Esophagus mucosa (tissue), 1 donor: ENCODE measurements at regions not wholly inside any gene's neighbourhood (a gene's known extent, or its start where the extent isn't known, plus 50 kb on each side); places are given as distances from the start of the nearest gene placed in this dataset.
"Not testable (repeated sequence)": the region's sequence is repeated elsewhere in the genome, so short reads cannot be mapped to it uniquely, and the experiment has no call there.

Experiments
- ATAC-seq: fragments of 200-7000 bp; cut with Tn5 transposase; one replicate; pipeline ENCODE4 v1.9.1; 2020
- donor health status: DM: yes; HTN: yes; CAD: no.

DNA sequence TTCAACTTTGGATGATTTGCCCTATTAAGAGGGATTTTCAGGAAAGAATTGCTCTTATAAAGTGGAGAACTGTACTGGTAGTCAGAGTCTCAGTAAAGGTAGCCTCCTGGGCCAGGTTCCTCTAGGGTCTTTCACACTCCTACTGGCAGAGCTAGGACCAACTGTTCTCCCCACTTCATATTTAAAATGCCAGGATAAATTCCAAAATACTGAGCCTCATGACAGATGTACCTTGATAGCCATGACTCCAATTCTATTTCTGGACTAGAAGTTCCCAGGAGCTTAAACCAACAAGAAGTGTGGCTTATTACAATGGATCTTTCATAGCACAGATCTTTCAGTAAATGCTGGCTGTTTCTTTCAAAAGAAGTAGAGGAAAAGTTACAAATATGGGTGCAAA lies 126.5 kb downstream of the C12orf75 start:
- ATAC-seq: no peak

- ATAC-seq: no peak
These were observed 129.4 kb downstream of the C12orf75 start for GRCh38 chr12:105459760-105460330.

DNA sequence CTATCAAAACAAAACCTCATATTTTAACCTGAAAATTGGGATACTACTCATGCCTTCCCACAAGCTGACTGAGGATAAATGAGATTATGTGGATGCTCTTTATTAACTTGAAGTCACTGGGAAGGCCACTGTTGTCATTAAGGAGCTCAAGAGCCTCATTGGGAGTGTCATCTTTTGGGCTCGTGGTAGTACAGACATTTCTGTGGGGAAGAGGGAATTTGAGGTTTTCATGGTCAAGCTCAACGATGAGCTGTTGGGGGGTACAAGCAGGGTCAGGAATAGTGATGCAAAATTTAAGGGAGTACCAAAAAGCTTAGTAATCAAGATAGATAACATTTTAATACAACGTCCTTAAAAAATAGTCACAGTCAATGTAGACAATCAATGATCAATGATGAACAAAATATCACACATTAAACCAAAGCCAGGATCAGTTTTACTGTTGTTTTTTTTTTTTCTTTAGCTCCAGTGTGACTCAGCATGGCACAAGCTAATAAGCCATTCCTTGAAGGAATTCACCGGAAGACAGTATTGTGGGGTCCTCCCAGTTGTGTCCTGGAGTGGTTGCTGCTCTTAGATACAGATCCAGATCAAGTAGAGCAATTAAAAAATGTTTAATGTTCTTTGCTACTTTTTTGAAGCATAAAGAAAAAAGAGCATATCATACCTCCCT lies 130.9 kb downstream of the C12orf75 start:
- no peak for ATAC-seq

DNA sequence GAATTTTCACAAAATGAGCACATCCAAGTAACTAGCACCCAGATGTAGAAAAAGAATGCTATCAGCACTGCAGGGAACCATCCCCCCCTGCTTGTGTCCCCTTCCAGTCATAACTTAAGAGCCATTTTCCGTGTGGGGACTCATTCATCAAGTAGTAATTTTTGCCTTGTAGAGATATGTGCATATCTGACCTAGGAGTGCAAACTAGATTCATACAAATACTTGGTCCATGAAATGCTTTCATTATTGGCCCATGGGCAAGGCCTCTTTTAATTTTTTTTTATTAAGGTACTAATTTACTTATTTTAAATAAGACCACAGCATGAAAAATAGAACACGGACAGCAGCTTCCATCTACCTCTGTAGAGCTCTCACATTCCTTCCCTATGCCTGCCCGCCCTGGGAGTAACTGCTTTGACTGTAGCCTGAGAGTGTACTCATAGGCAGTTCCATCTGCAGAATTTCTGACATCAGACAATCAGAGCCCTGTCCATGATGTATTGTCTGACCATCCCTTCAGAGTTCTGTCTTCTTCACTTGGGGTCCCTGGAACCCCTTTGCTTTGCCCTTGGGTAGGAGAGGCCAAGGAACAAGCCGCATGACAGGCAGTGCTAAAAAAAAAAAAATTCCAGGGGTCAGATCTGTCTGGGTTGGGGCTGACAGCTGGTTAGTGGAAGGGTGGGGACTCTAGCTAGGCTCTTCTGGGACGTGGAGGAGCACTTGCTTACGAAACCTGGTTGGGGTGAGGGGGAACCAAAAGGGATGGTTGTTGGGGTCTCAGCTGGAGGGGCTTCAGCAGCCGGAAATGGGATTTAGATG lies 131.7 kb downstream of the C12orf75 start:
- ATAC-seq: no peak

DNA sequence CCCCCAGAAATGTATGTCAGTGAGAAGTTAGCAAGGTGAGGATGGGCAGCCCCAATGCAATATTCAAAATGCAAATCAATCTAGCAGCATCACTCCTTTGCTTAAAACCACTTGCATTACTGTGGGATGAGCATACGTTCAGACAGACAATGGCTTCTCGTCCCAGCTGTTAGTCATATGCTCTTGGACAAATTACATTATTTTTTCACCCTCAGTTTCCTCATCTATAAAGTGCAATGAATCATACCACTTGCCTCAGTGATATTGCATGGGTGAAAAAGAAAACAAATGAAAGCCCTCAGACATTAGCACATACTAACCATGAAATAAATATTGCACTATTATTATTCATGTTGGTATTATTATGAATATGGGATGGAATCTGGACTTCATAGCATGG lies 132.3 kb downstream of the C12orf75 start:
- ATAC-seq: no peak

- no peak for ATAC-seq
These were observed 133.9 kb downstream of the C12orf75 start for GRCh38 chr12:105464406-105464805.

GRCh38 chr12:105466231-105466900 lies 135.9 kb downstream of the C12orf75 start:
- ATAC-seq: no peak

- ATAC-seq: no peak
These were observed 136.6 kb downstream of the C12orf75 start for GRCh38 chr12:105466901-105467598.

DNA sequence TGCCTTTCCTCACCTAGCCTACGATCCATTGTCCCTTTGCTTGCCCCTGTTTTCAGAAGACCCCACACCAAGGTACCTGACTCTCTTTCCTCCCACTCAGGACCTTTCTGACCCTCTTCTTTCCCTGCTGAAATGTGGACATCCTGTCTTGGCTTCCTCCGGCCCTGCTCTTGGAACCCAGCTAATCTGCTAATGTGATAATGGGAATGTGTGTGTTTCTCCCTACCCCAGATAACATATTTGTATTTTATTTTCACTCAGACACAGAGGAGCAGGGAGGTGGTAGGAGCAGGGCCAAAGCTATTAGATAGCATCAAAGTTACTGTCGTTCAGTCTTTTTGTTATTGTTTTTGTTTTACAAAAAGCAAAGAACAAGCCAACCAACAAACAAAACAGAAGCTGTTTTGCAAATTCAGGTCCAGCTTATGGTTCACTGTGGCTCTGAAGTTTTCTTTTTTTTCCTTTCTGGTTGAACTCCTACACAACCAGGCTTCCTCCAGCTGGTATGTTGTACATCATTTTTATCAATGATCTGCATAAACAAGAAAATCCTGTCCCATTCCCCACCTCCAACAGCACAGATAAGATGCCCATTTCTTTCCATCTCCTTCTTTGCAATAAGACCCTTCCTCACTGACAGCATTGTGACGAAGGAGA lies 137.3 kb downstream of the C12orf75 start:
- ATAC-seq: no peak

GRCh38 chr12:105468464-105468863 lies 138.0 kb downstream of the C12orf75 start:
- ATAC-seq: no peak

DNA sequence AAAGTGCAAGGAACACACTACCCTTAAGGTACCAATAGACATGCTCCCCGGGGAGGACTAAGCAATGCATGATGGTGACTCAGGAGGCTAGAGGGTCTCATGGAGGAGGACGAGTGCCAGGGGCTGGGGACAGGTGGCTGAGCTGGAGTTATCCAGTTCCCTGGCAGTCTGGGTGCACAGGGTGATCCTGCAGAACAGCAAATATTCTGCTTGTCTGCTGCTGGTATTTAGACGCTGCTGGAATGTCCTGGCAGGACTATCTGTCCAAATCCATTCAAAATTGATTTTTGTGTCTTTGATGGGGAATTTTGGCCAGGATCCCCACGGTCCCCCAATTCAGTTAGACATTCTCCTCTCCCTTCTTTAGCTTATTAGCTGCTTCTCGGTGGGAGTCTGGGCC lies 138.7 kb downstream of the C12orf75 start:
- ATAC-seq: no peak

GRCh38 chr12:105469701-105470100 lies 139.2 kb downstream of the C12orf75 start:
- ATAC-seq: no peak

DNA sequence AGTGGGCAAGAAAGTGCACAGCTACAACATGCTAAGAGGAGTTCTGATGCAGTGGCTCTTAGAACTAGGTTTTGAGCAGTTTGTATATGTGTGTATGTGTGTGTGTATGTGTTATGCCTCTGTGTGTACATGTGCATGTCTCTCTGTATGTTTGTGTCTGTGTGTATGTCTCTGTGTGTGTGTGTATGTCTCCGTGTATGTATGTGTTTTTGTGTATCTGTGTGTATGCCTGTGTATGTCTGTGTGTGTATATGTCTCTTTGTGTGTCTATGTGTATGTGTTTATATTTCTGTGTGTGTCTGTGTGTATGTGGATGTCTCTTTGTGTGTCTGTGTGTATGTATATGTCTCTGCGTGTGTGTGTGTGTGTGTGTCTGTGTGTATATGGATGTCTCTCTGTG lies 139.6 kb downstream of the C12orf75 start:
- no peak for ATAC-seq

DNA sequence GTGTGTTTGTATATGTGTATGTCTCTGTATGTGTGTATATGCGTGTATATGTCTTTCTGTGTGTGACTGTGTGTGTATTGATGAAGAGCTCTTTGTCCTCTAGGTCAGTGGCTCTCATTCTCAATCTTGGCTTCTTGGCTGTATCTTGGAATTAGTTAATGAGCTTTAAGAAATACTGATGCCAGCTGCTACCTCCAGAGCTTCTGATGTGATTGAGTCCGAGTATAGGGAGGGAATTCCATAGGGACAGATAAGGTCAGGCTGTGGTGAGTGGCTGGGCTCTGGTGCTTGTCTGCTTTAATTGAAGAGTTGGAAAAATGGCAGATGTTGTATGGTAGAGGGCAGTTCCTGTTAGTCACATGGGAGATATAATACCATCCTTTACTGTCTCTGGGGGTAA lies 140.1 kb downstream of the C12orf75 start:
- ATAC-seq: no peak

DNA sequence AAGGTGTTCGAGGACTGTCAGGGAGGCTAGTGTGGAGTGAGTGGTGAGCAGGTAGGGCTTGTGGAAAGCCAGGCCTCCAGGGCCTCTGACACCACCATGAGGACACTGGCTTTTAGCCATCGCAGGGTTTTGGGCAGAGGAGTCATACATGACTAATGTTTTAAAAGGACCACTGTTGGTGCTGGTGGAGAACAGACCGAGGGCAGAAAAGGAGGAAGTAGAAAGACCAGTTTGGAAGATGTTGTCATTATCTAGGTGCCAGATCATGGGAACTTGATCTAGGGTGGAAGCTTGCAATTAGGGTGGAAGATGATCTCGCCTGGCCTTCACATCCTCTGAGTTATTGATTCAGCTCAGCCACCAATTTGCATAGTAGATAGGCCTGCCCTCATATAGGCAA lies 144.2 kb downstream of the C12orf75 start:
- ATAC-seq: peak; percentile 35

- no peak for ATAC-seq
These were observed 146.1 kb downstream of the C12orf75 start for GRCh38 chr12:105476616-105477015.

- no peak for ATAC-seq
These were observed 147.4 kb downstream of the C12orf75 start for GRCh38 chr12:105477873-105478272.

DNA sequence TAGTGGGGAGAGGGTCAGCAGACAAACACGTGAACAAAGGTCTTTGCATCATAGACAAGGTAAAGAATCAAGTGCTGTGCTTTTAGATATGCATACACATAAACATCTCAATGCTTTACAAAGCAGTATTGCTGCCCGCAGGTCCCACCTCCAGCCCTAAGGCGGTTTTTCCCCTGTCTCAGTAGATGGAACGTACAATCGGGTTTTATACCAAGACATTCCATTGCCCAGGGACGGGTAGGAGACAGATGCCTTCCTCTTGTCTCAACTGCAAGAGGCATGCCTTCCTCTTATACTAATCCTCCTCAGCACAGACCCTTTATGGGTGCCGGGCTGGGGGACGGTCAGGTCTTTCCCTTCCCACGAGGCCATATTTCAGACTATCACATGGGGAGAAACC lies 148.3 kb downstream of the C12orf75 start:
- not testable (repeated sequence) for ATAC-seq

DNA sequence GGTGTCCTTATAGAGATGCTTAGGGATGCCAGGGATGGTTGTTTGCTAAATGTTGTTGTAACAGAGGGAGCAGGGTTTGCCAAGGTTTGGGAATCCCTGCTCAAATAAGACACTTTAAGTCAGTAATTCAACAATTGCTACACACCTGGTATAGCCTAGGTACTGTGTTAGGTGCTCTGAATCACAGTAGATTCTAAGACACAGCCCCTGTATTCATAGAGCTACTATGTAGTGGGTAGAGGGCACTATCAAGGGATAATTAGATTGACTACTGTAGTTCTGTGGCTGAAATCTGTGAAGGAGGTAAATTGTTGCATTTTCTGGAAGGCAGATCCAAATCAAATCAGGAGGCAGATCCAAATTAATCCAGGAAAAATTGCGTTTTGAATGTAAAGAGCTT lies 149.2 kb downstream of the C12orf75 start:
- no peak for ATAC-seq

DNA sequence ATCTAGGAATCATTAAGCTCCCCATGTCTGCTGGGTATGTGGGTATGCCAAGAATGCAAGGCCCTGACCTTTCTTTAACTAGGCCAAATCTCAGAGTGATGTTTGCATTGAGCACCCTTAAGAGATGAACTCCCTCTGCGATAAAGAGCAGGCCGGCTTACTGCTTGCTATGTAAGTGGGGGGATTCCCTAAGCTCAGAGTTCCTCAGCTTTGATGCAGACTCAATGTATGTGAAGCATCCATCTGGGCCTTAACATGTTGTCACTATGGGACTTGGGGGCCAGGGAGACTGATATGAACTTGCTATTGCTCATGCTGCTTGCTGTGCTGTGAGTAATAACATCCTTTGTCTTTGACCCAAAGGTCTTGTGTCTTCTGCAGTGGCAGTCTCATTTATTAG lies 149.7 kb downstream of the C12orf75 start:
- no peak for ATAC-seq

DNA sequence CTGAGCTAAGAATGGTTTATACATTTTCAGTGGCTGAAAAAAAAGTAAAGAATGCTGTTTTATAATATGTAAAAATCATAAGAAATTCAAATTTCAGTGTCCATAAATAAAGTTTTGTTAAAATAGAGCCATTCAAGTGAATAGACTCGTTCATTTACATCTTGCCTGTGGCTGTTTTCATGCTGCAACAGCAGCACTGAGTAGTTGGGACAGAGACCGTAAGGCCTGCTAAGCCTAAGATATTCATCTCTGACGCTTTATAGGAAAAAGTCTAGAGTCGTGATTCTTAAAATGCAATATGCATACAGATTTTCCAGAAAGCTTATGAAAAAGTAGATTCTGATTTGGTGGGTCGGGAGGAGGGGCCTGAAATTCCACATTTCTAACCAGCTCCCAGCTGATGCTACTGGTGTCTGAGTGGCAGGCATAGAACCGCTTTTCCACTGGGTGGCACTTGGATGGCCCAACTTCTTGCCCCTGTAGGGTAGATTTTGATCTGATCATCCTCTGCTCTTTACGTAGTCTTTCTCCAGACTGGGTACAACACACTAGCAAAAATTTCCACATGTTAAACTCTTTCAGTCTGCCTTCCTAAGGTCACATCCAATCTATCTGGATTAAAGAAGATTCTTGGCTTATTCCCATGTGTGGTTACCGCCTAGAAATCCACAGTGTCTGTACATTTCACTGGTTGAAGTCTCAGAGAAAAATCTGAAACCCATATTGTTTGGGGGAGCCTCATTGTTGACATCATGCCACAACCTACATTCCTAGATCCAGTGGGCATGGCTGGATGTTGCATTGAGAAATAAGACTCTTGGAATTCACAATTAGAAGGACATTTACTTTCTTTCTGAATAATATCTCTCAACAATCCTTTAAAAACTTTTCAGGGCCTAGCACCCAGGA lies 151.2 kb downstream of the C12orf75 start:
- ATAC-seq: no peak
